H9 (cell line): ENCODE measurements at regions not wholly inside any gene's neighbourhood (a gene's known extent, or its start where the extent isn't known, plus 50 kb on each side); places are given as distances from the start of the nearest gene placed in this dataset.

Experiments
- DNase-seq: peaks from one replicate; pipeline ENCODE4 v3.0.0-alpha.2; 2017
- H2AFZ ChIP-seq: one replicate; pipeline ENCODE4 v1.6.1; 2013; ENCODE audit warnings: mild to moderate bottlenecking, low read length, control low read depth, moderate library complexity
- H2AK5ac ChIP-seq: 2 replicates; pipeline ENCODE4 v1.6.1; 2013; ENCODE audit warnings: low read length, control low read depth, mixed read lengths; ENCODE audit not compliant: insufficient read length
- H2BK120ac ChIP-seq: one replicate; pipeline ENCODE4 v1.6.1; 2013; ENCODE audit warnings: low read depth, mild to moderate bottlenecking, low read length, control low read depth, inconsistent platforms; ENCODE audit not compliant: poor library complexity, severe bottlenecking
- H2BK12ac ChIP-seq: 2 replicates; pipeline ENCODE4 v1.6.1; 2013; ENCODE audit warnings: low read length, control low read depth, mixed read lengths, low read depth; ENCODE audit not compliant: insufficient read length
- H2BK15ac ChIP-seq: 2 replicates; pipeline ENCODE4 v1.6.1; 2013; ENCODE audit warnings: low read depth, low read length, control low read depth
- H2BK20ac ChIP-seq: one replicate; pipeline ENCODE4 v1.6.1; 2013; ENCODE audit warnings: low read depth, mild to moderate bottlenecking, low read length, control low read depth, inconsistent platforms; ENCODE audit not compliant: poor library complexity, severe bottlenecking
- H2BK5ac ChIP-seq: 2 replicates; pipeline ENCODE4 v1.6.1; 2013; ENCODE audit warnings: low read length, control low read depth, mixed read lengths; ENCODE audit not compliant: insufficient read length
- H3K14ac ChIP-seq: 2 replicates; pipeline ENCODE4 v1.6.1; 2013; ENCODE audit warnings: low read length, control low read depth; ENCODE audit not compliant: insufficient read depth
- H3K18ac ChIP-seq: 2 replicates; pipeline ENCODE4 v1.6.1; 2013; ENCODE audit warnings: low read depth, mild to moderate bottlenecking, mixed read lengths, low read length, control low read depth; ENCODE audit not compliant: insufficient read length
- H3K23ac ChIP-seq: 2 replicates; pipeline ENCODE4 v1.6.1; 2013; ENCODE audit warnings: low read length, control low read depth, mixed read lengths, low read depth; ENCODE audit not compliant: insufficient read length
- H3K23me2 ChIP-seq: 2 replicates; pipeline ENCODE4 v1.6.1; 2013; ENCODE audit warnings: low read depth, mild to moderate bottlenecking, mixed read lengths, low read length, control low read depth; ENCODE audit not compliant: insufficient read length, poor library complexity, severe bottlenecking
- H3K27ac ChIP-seq: 2 replicates; pipeline ENCODE4 v1.5.1; 2013; ENCODE audit warnings: low read length, control low read depth, mixed read lengths, low read depth; ENCODE audit not compliant: insufficient read length
- H3K27me3 ChIP-seq: 2 replicates; pipeline ENCODE4 v1.6.1; 2013; ENCODE audit warnings: low read length, control low read depth, inconsistent platforms; ENCODE audit not compliant: insufficient read depth
- H3K4ac ChIP-seq: 2 replicates; pipeline ENCODE4 v1.6.1; 2013; ENCODE audit warnings: low read depth, mild to moderate bottlenecking, control low read depth, inconsistent platforms, low read length, moderate library complexity
- H3K4me1 ChIP-seq: 2 replicates; pipeline ENCODE4 v1.6.1; 2013; ENCODE audit warnings: low read length, control low read depth, inconsistent platforms; ENCODE audit not compliant: insufficient read depth
- H3K4me2 ChIP-seq: 2 replicates; pipeline ENCODE4 v1.6.1; 2013; ENCODE audit warnings: low read length, control low read depth, mixed read lengths; ENCODE audit not compliant: insufficient read length, insufficient read depth
- H3K56ac ChIP-seq: 2 replicates; pipeline ENCODE4 v1.6.1; 2013; ENCODE audit warnings: low read depth, mild to moderate bottlenecking, mixed read lengths, low read length, control low read depth; ENCODE audit not compliant: insufficient read length
- H3K79me1 ChIP-seq: 2 replicates; pipeline ENCODE4 v1.6.1; 2013; ENCODE audit warnings: low read depth, mild to moderate bottlenecking, moderate library complexity, low read length, control low read depth, inconsistent platforms; ENCODE audit not compliant: insufficient read depth, poor library complexity, severe bottlenecking
- H3K79me2 ChIP-seq: 2 replicates; pipeline ENCODE4 v1.6.1; 2013; ENCODE audit warnings: low read length, control low read depth, inconsistent platforms; ENCODE audit not compliant: insufficient read depth
- H3K9ac ChIP-seq: 2 replicates; pipeline ENCODE4 v1.6.1; 2013; ENCODE audit warnings: low read length, control low read depth, mixed read lengths; ENCODE audit not compliant: insufficient read length; ENCODE audit errors: extremely low read depth
- H3K9me3 ChIP-seq: one replicate; pipeline ENCODE4 v1.6.1; 2013; ENCODE audit warnings: low read depth, low read length, inconsistent platforms; ENCODE audit not compliant: control insufficient read depth
- H3T11ph ChIP-seq: one replicate; pipeline ENCODE4 v1.6.1; 2013; ENCODE audit warnings: mild to moderate bottlenecking, low read length, control low read depth, inconsistent platforms
- H4K20me1 ChIP-seq: one replicate; pipeline ENCODE4 v1.6.1; 2013; ENCODE audit not compliant: control insufficient read depth, insufficient read length, insufficient read depth
- H4K5ac ChIP-seq: 2 replicates; pipeline ENCODE4 v1.6.1; 2013; ENCODE audit warnings: low read depth, mild to moderate bottlenecking, mixed read lengths, low read length, control low read depth; ENCODE audit not compliant: insufficient read length
- H4K8ac ChIP-seq: replicated peaks from 2 replicates; pipeline ENCODE4 v1.6.1; 2013; ENCODE audit warnings: low read length, control low read depth, mixed read lengths, low read depth; ENCODE audit not compliant: insufficient read length
- H4K91ac ChIP-seq: 2 replicates; pipeline ENCODE4 v1.6.1; 2013; ENCODE audit warnings: low read depth, mild to moderate bottlenecking, moderate library complexity, mixed read lengths, low read length, control low read depth; ENCODE audit not compliant: insufficient read length
- H3K27ac Mint-ChIP-seq, 3 experiments: 2 replicates in 2 of 3; 3 replicates in 1 of 3; pipeline ENCODE4 v1.8.0; 2020 to 2021; ENCODE audit warnings: mixed read lengths in 3 of 3, mild to moderate bottlenecking in 1 of 3, moderate library complexity in 1 of 3
- H3K27me3 Mint-ChIP-seq: 2 replicates; pipeline ENCODE4 v1.8.0; 2021; ENCODE audit warnings: low read depth, mild to moderate bottlenecking, moderate library complexity, mixed read lengths
- H3K36me3 Mint-ChIP-seq, 3 experiments: 2 replicates in 2 of 3; 3 replicates in 1 of 3; pipeline ENCODE4 v1.8.0; 2020 to 2021; ENCODE audit warnings: low read depth in 3 of 3, mixed read lengths in 3 of 3; ENCODE audit not compliant: insufficient read depth in 1 of 3
- H3K4me1 Mint-ChIP-seq, 2 experiments: 2 replicates each; pipeline ENCODE4 v1.8.0; 2020; ENCODE audit warnings: mixed read lengths in 2 of 2
- H3K4me3 Mint-ChIP-seq, 2 experiments: 2 replicates in 1 of 2; 3 replicates in 1 of 2; pipeline ENCODE4 v1.8.0; 2020 to 2021; ENCODE audit warnings: mild to moderate bottlenecking in 2 of 2, mixed read lengths in 2 of 2, moderate library complexity in 1 of 2
- H3K9me3 Mint-ChIP-seq, 2 experiments: 2 replicates in 1 of 2; 3 replicates in 1 of 2; pipeline ENCODE4 v1.8.0; 2020; ENCODE audit warnings: mild to moderate bottlenecking in 2 of 2, mixed read lengths in 2 of 2, moderate library complexity in 1 of 2
- CTCF ChIP-seq: fragments of 200-600 bp; sonication (generic); conservative IDR thresholded peaks from 3 replicates; pipeline ENCODE4 v1.8.0; 2021; ENCODE audit warnings: antibody characterized with exemption, mild to moderate bottlenecking
- WGBS: extraction: QIAGEN DNeasy Blood & Tissue Kit; methylation state at CpG from one replicate; pipeline ENCODE4 v1.1.7; 2013; ENCODE audit warnings: missing lambda C conversion rate, low lambda C conversion rate, mixed read lengths; ENCODE audit not compliant: insufficient read length; ENCODE audit errors: extremely low coverage; 5-methylcytosine and 5-hydroxymethylcytosine counted together

- Histone ChIP-seq H4K91ac (no peak overlapping the region), H3K9ac (no peak overlapping the region), H3K27ac (no peak overlapping the region)
Observed at GRCh38 chr5:82365026-82365425, 86.9 kb upstream of the RPS23 start.

More at GRCh38 chr5:82365026-82365425, 86.9 kb upstream of the RPS23 start:
- Histone ChIP-seq H2BK15ac (no peak overlapping the region), H2BK12ac (no peak overlapping the region), H3K23ac (no peak overlapping the region), H3K27me3 (no peaks in the 10 kb centered on the region), H3K9me3 (no peaks in the 10 kb centered on the region), H3K23me2 (no peaks in the 10 kb centered on the region), H2AFZ (no peak overlapping the region), H3K79me1 (no peaks in the 10 kb centered on the region), H4K20me1 (no peaks in the 10 kb centered on the region), H4K5ac (no peak overlapping the region), H3K18ac (no peak overlapping the region), H2BK5ac (no peak overlapping the region), H3K4me2 (no peak overlapping the region), H2BK120ac (no peak overlapping the region), H3K79me2 (no peaks in the 10 kb centered on the region), H3K4ac (no peak overlapping the region), H3K56ac (no peak overlapping the region), H4K8ac (no peak overlapping the region), H2AK5ac (no peak overlapping the region), H3T11ph (no peak overlapping the region), H2BK20ac (no peak overlapping the region), H3K14ac (no peak overlapping the region), H3K4me1 (no peaks in the 10 kb centered on the region)
- TF ChIP-seq CTCF, result no peak
- H3K27me3 Mint-ChIP-seq, result no peaks in the 10 kb centered on the region
- no peak for DNase-seq
- WGBS, result no CpG with 5 or more reads among the region's 4 CpGs
- peaks cover 0 to 6% of the 10 kb centered on the region in 2 experiments; a peak in 2 of 4 replicates for H3K4me1 Mint-ChIP-seq
- no peaks in the 10 kb centered on the region; a peak in 2 of 7 replicates for H3K36me3 Mint-ChIP-seq
- peaks cover 0 to 3% of the 10 kb centered on the region in 2 experiments; a peak in 1 of 5 replicates for H3K9me3 Mint-ChIP-seq
- no peak overlapping the region for H3K4me3 Mint-ChIP-seq
- peak overlapping the region in 1 of 3 experiments; percentile 29; a peak in 1 of 7 replicates for H3K27ac Mint-ChIP-seq
